DMS 273 (cell line): ENCODE measurements at regions not wholly inside any gene's neighbourhood (a gene's known extent, or its start where the extent isn't known, plus 50 kb on each side); places are given as distances from the start of the nearest gene placed in this dataset.

Experiments used
- DNase-seq: peaks from one replicate; lab custom pipeline; 2025; ENCODE audit not compliant: unreplicated experiment; lab: John Stamatoyannopoulos, UW

GRCh38 chrX:39648548-39649254 lies 449.1 kb downstream of the BCOR start:
- no peak for DNase-seq

DNA sequence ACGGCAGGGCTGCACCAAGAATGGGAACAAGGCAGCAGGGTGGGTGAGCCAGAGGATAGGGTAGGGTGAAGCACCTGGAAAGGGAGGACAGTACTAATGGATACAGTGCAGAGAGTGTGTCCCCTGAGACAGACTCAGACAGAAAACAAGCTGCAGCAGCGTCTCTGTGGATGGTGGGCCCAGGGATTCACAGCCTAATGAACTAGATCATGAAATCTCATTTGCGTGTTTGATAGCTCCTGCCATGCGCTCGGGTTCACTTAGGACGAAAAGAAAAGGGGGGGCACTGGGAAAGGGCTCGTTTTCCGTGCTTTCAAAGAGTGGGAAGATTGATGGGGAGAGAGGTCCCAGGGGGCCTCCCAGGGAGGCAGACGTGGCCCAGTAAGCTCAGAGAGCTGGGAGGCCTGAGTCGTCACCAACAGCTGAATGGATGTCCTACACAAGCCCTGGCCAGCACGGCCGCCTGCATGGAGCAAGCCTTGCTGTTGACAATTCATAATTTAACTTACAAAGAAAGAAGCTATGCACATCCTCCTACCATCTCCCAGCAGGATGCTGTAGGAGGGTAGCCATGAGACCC lies 446.9 kb downstream of the BCOR start:
- DNase-seq, result no peak

- DNase-seq, result peak; percentile 70
Measured at GRCh38 chrX:39652336-39652735, 445.4 kb downstream of the BCOR start.

- DNase-seq, result no peak
Measured at GRCh38 chrX:39653691-39654090, 444.1 kb downstream of the BCOR start.

DNA sequence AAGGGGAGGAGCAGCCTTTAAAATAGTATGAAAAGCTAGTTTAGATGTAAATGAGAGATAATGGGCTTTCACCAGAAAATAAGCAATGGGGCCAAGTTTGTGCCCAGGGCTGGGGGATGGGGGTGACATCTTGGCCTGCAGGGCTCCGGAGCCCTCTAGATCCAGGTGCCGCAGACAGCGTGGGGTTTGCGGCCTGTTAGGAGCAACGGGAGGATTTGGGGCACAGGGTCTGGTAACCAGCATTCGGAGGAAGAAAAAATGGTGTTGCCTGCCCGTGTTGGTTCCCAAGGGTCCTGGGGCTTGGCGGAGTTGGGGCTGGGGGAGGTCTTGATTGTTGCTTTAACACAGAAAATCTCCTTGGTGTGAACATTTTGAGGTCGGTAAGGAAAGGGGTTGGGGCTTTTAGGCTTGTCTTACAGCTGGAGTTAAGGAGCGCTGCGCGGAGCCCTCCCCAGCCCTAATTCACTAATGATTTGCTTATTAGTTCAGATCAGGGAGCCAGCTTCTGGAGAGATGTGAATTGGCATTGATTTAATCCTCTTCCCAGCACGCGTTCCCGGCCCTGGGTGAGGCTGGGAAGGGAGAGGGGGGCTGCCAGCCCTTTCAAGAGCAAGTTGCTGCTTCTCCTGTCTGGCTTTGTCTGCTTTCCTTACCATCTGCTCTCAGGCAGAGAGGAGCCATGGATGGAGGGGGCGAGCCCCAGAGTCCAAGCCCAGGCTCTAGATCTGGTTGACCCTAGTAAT lies 443.4 kb downstream of the BCOR start:
- DNase-seq, result peak; percentile 18

- DNase-seq, result no peak
Measured at GRCh38 chrX:39654952-39655351, 442.8 kb downstream of the BCOR start.

GRCh38 chrX:39661116-39661907 lies 436.4 kb downstream of the BCOR start:
- no peak for DNase-seq

GRCh38 chrX:39665830-39666518 lies 431.8 kb downstream of the BCOR start:
- DNase-seq, result no peak

DNA sequence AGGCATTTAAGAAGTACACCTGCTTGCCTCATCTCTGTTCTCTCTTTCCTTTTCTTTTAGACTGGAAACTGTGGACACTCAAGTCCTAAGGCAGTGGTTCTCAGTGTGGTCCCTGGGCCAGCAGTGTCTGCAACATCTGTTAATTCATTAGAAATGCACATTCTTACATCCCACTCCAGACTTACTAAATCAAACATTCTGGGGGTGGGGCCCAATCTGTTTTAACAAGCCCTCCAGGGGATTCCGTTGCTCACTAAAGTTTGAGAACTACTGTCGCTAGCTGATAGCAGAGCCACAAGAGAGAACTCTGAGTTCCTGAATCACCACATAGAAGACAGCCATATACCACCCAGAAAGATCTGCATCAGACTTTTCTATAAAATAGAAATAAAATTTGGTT lies 430.6 kb downstream of the BCOR start:
- peak; percentile 83 for DNase-seq

- peak; percentile 41 for DNase-seq
Measured at GRCh38 chrX:39667736-39668482, 429.8 kb downstream of the BCOR start.

DNA sequence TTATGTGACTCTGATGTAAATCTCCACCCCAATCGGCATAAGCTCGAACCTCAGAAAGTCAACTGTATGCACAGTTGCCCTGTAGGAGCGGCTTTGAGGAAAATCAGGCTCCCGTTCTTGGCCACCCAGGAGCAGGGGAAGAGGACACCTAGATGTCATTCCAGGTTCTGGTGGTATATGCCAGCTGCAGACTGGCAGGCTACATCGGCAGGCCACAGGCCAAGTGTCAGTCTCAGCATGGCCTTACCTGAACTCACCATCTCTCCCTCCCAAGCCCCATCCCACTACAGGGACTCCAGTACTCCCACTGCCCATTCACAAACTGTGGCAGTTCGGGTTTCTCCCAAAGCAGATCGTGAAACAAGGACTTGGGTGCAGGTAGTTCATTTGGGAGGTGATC lies 428.1 kb downstream of the BCOR start:
- no peak for DNase-seq

GRCh38 chrX:39670281-39670680 lies 427.5 kb downstream of the BCOR start:
- no peak for DNase-seq

GRCh38 chrX:39672405-39672804 lies 425.4 kb downstream of the BCOR start:
- DNase-seq, result no peak

GRCh38 chrX:39674490-39675161 lies 423.1 kb downstream of the BCOR start:
- DNase-seq, result no peak

DNA sequence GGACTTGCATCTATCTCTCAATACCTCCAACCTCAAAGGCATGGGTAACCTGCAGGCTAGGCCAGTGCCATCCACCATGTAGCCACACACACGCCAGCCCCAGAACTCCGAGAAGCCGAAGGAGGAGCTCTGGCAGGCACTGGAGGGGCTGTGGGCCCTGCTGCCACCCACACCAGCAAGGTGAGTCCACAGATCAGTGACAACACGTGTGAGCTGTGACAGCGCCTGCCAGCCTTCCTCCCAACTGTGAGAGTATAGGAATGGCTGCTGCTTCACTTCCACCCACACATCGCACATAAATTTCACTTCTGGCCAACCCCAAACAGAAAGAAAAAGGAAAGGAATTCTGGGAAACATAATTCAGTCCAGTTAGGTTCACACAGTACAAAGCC lies 422.6 kb downstream of the BCOR start:
- DNase-seq, result no peak

- DNase-seq, result peak; percentile 54
Measured at GRCh38 chrX:39675619-39676018, 422.1 kb downstream of the BCOR start.

DNA sequence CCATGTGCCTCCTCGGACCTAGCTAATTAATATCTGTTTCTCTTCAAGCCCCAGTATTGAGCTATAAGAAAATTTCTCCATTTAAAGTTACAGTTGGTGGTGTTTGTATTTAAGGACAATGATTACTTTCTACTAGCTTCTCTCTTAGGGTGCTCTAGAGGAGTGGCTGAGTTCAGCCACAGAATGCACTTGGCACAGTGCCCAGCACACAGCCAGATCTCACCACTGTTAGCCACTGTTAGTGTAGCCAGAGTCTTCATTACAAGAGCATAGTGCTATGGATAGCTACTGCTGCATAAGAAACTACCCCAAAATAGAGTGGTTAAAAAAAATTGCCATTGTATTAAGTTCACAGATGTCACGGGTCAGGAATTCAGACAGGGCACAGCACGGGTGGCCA lies 421.3 kb downstream of the BCOR start:
- DNase-seq, result peak; percentile 18

- no peak for DNase-seq
Measured at GRCh38 chrX:39677585-39677977, 420.2 kb downstream of the BCOR start.

GRCh38 chrX:39677978-39678791 lies 419.6 kb downstream of the BCOR start:
- no peak for DNase-seq
